ENCODE measurements at regions not wholly inside any gene's neighbourhood (a gene's known extent, or its start where the extent isn't known, plus 50 kb on each side); places are given as distances from the start of the nearest gene placed in this dataset.
A peak's percentile ranks its signal among the peaks of the same experiment; 100 is the strongest.

- Mint-ChIP-seq H3K36me3 (ENCODE audit: low read depth) (peaks cover 2% of the 10 kb centered on the region), H3K27me3 (ENCODE audit: low read depth) (no peaks in the 10 kb centered on the region), H3K4me3 (ENCODE audit: unreplicated experiment) (no peak overlapping the region), H3K9me3 (ENCODE audit: low read depth) (peaks cover 9% of the 10 kb centered on the region), H3K4me1 (ENCODE audit: low read depth) (peaks cover 26% of the 10 kb centered on the region), H3K27ac (ENCODE audit: unreplicated experiment) (no peak overlapping the region)
- DNase-seq (ENCODE audit: low spot score): no peak
- TF ChIP-seq, protein P1, sequence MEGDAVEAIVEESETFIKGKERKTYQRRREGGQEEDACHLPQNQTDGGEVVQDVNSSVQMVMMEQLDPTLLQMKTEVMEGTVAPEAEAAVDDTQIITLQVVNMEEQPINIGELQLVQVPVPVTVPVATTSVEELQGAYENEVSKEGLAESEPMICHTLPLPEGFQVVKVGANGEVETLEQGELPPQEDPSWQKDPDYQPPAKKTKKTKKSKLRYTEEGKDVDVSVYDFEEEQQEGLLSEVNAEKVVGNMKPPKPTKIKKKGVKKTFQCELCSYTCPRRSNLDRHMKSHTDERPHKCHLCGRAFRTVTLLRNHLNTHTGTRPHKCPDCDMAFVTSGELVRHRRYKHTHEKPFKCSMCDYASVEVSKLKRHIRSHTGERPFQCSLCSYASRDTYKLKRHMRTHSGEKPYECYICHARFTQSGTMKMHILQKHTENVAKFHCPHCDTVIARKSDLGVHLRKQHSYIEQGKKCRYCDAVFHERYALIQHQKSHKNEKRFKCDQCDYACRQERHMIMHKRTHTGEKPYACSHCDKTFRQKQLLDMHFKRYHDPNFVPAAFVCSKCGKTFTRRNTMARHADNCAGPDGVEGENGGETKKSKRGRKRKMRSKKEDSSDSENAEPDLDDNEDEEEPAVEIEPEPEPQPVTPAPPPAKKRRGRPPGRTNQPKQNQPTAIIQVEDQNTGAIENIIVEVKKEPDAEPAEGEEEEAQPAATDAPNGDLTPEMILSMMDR (IDR thresholded peaks at IDR 0.05): no peak
Observed at GRCh38 chr3:106018929-106019550, 150.2 kb upstream of the CBLB start.

DNA sequence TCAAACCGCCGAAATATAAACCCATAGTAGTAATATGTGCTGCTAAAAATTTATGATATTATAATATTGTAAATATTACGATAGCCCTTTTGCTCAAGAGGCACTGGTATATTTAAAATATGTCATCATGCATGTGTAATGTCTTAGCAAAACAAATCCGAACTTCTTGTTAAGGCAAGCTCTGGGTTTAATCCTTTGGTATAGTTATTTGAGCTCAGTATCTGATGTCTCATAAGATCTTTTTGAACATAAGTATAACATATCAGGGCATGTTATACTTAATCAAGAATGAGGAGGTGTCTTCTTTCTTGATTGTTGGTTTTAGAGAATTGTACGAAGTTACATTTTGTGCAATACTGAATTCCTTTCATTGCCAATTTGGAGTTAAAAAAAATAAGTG, 154.1 kb upstream of the CBLB start:
- DNase-seq (ENCODE audit: low spot score): no peak
- Mint-ChIP-seq H3K4me3 (ENCODE audit: unreplicated experiment) (no peak overlapping the region), H3K4me1 (ENCODE audit: low read depth) (peaks cover 25% of the 10 kb centered on the region), H3K27ac (ENCODE audit: unreplicated experiment) (no peak overlapping the region), H3K36me3 (ENCODE audit: low read depth) (no peaks in the 10 kb centered on the region), H3K27me3 (ENCODE audit: low read depth) (no peaks in the 10 kb centered on the region), H3K9me3 (ENCODE audit: low read depth) (peaks cover 5% of the 10 kb centered on the region)
- TF ChIP-seq, protein P1 (IDR thresholded peaks at IDR 0.05): no peak

GRCh38 chr3:106025151-106025722, 156.4 kb upstream of the CBLB start:
- Mint-ChIP-seq H3K36me3 (ENCODE audit: low read depth) (no peaks in the 10 kb centered on the region), H3K27ac (ENCODE audit: unreplicated experiment) (no peak overlapping the region)
- DNase-seq (ENCODE audit: low spot score): no peak

GRCh38 chr3:106029954-106030626, 161.3 kb upstream of the CBLB start:
- no peaks in the 10 kb centered on the region for H3K9me3 Mint-ChIP-seq (ENCODE audit: low read depth)
- TF ChIP-seq, protein P1 (IDR thresholded peaks at IDR 0.05): no peak
- DNase-seq (ENCODE audit: low spot score): no peak
- H3K36me3 Mint-ChIP-seq (ENCODE audit: low read depth): no peaks in the 10 kb centered on the region
- peaks cover 18% of the 10 kb centered on the region for H3K4me1 Mint-ChIP-seq (ENCODE audit: low read depth)
- H3K27me3 Mint-ChIP-seq (ENCODE audit: low read depth): no peaks in the 10 kb centered on the region
- H3K4me3 Mint-ChIP-seq (ENCODE audit: unreplicated experiment): no peak overlapping the region
- peak overlapping the region; percentile 43 for H3K27ac Mint-ChIP-seq (ENCODE audit: unreplicated experiment)

More at GRCh38 chr3:106025151-106025722, 156.4 kb upstream of the CBLB start:
- peaks cover 22% of the 10 kb centered on the region for H3K4me1 Mint-ChIP-seq (ENCODE audit: low read depth)
- TF ChIP-seq, protein P1 (IDR thresholded peaks at IDR 0.05): no peak
- H3K27me3 Mint-ChIP-seq (ENCODE audit: low read depth): no peaks in the 10 kb centered on the region
- no peak overlapping the region for H3K4me3 Mint-ChIP-seq (ENCODE audit: unreplicated experiment)
- no peaks in the 10 kb centered on the region for H3K9me3 Mint-ChIP-seq (ENCODE audit: low read depth)

DNA sequence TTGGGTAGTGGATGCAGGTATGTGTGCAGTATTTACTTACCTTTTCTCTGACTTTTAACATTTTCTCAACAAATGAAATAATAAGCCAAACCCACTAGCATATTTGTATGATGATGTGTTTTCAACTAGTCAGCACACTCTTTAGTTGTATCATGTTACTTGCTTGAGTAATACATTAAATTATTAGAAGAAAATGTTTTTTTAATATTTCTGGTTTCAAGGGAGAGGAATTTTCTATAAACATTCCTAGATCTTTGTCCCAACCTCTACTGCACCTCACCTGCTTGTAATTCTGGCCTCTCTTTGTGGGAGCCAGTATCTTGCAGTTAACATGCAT, 161.8 kb upstream of the CBLB start:
- Mint-ChIP-seq H3K27ac (ENCODE audit: unreplicated experiment) (peak overlapping the region; percentile 43), H3K9me3 (ENCODE audit: low read depth) (no peaks in the 10 kb centered on the region)
- no peak for DNase-seq (ENCODE audit: low spot score)

More for the DNA sequence above, 161.8 kb upstream of the CBLB start:
- Mint-ChIP-seq H3K36me3 (ENCODE audit: low read depth) (no peaks in the 10 kb centered on the region), H3K4me3 (ENCODE audit: unreplicated experiment) (no peak overlapping the region), H3K27me3 (ENCODE audit: low read depth) (no peaks in the 10 kb centered on the region), H3K4me1 (ENCODE audit: low read depth) (peaks cover 14% of the 10 kb centered on the region)
- TF ChIP-seq, protein P1 (IDR thresholded peaks at IDR 0.05): no peak

Measured in chondrocyte (in vitro differentiated cells).